ENCODE measurements at regions not wholly inside any gene's neighbourhood (a gene's known extent, or its start where the extent isn't known, plus 50 kb on each side); places are given as distances from the start of the nearest gene placed in this dataset.
"Not testable (repeated sequence)": the region's sequence is repeated elsewhere in the genome, so short reads cannot be mapped to it uniquely, and the experiment has no call there.

DNA sequence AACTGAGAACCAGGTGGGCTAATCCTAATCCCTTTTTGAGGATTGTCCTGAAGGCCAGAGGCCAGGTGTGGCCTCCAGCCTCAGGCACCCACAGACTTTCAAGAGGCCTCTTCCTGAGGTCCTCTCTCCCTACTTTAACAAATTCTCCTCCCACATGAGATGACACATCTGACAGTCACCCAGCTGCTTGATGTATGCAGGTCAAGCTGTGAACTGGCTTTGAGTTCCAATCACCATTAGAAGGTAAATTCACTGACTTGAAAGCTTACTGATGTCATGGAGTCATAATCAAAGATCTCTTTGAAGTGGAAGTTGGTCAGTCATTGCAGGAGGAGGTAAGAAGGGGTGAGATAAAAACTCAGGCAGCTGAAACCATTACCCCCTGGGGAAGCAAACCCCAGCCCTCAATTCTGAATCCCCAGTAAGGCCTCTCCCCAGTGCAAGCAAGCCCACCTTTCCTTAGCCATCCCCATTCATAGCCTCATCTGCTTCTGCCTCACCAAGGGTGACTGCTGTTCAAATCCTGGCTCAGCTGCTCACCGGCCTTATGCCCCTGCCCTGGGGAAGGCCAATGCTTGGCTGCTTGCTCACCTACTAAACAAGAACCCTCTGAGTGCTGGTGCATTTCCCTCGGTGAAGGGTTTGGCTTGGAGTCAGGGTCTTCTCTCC is 196.3 kb downstream of the BCL2L11 start:
- DNase-seq (ENCODE audit: low read depth), result not testable (repeated sequence)

DNA sequence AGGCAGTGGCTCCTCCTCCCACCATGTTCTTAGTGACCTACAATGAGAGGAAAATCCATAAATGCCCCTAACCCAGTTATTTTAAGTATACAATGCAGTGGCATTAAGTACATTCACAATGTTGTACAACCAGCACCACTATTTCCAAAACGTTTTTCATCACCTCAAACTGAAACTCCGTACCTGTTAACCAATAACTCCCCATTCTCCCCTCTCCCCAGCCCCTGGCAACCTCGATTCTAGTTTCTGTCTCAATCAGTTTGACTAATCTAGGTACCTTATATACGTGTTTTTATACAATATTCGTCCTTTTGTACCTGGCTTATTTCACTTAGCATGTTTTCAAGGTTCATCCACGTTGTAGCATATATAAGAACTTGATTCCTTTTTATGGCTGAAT is 198.8 kb downstream of the BCL2L11 start:
- not testable (repeated sequence) for DNase-seq (ENCODE audit: low read depth)

- not testable (repeated sequence) for DNase-seq (ENCODE audit: low read depth)
Measured at GRCh38 chr2:111320264-111320663, 199.6 kb downstream of the BCL2L11 start.

- not testable (repeated sequence) for DNase-seq (ENCODE audit: low read depth)
Measured at GRCh38 chr2:111320965-111321364, 200.3 kb downstream of the BCL2L11 start.

DNA sequence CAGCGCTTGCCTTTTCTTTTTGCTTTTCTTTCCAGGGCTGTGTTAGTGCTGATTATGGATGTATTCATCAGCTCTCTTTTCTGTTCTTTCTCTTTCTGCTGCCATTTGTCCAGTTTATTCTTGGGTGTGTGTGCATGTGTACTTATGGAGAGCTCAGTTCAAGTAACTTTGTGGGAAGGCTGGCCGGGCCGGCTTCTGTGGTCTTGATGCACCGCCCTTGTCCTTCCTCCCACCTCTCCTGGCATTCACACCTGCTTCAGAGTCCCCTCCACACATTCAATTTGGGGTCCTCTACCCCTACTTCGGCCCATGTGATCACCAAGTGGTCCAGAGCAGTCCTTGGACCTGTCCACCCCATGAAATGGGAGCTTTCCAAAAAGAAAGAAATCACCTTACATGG is 202.7 kb downstream of the BCL2L11 start:
- not testable (repeated sequence) for DNase-seq (ENCODE audit: low read depth)

- DNase-seq (ENCODE audit: low read depth), result not testable (repeated sequence)
Measured at GRCh38 chr2:111327726-111328125, 207.0 kb downstream of the BCL2L11 start.

DNA sequence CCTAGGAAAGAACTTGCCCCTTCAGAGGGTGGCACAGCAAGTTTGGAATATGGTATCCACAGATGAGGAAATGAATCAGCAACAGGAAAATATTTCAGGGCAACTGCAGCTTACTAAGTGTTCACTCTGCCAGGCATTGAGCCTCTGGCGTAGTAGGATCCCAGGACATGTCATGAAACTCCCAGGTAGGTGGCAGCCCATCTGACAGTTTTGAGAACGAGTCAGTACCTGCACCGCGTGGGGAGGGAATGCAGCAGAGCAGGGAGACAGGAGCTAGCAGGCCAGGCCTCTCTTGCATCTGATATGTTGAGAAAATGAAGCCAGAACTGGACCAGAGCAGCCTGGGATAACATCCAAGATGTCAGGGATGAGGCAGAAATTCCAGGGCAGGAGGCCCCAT is 208.6 kb downstream of the BCL2L11 start:
- not testable (repeated sequence) for DNase-seq (ENCODE audit: low read depth)

DNA sequence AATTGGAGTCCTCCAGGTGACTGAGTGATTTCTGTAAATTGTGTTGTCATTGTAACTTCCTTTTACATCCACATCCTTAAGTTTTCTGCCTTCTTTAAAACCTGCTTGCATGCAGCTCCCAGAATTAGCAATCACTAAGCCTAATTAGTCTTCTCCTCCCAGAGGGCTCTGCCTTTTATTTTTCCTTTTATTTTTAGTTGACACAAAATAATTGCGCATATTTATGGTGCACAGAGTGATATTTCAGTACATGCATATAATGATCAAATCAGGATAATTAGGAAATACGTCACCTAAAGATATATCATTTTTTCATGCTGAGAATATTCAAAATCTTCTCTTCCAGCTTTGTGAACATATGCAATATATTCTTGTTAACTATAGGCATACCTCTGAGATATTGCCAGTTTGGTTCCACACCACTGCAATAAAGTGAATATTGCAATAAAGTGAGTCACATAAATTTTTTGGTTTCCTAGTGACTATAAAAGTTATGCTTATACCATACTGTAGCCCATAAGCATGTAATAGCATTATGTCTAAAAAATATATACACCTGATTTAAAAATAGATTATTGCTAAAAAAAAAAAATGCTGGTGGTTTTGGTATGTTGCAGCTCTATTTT is 210.5 kb downstream of the BCL2L11 start:
- DNase-seq (ENCODE audit: low read depth), result not testable (repeated sequence)

- not testable (repeated sequence) for DNase-seq (ENCODE audit: low read depth)
Measured at GRCh38 chr2:111335220-111335907, 214.7 kb downstream of the BCL2L11 start.

DNA sequence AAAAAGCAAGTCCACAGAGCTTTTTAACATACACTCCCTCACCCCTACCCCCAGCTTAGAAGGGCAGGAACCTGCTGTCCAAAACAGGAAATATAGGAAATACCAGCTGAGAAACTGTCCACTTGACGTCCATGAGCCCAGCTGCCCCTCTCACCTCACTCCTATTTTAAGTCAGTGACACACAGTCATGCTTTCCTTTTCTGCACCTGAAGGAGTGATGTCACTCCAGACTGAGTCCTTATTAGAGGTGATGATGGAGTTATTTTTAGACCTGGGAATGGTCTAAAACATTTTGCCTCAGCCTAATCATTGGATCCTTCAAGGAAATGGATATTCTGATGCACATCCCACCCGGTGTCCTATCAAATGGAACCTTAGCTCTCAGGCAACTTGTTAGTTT is 217.8 kb downstream of the BCL2L11 start:
- DNase-seq (ENCODE audit: low read depth), result not testable (repeated sequence)

- not testable (repeated sequence) for DNase-seq (ENCODE audit: low read depth)
Measured at GRCh38 chr2:111339476-111339875, 218.8 kb downstream of the BCL2L11 start.

DNA sequence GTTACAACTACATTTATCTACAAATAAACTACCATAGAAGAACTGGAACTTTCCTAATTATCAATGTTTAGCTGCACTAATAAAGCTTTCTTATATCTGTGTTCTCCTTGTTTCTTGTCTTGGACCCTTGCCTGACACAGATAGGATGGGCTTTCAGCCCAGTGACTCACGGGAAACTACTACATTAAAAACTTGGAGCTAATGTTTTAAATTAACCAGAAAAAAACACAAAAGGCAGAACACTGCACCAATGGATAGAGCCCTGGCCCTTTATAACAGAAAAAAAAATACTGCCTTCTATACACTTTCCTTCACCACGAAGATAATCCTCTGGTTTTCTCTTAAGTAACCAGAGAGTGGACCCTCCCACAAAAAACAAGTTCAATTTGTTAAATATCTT is 223.9 kb downstream of the BCL2L11 start:
- not testable (repeated sequence) for DNase-seq (ENCODE audit: low read depth)

- DNase-seq (ENCODE audit: low read depth), result not testable (repeated sequence)
Measured at GRCh38 chr2:111345439-111345838, 224.7 kb downstream of the BCL2L11 start.

DNA sequence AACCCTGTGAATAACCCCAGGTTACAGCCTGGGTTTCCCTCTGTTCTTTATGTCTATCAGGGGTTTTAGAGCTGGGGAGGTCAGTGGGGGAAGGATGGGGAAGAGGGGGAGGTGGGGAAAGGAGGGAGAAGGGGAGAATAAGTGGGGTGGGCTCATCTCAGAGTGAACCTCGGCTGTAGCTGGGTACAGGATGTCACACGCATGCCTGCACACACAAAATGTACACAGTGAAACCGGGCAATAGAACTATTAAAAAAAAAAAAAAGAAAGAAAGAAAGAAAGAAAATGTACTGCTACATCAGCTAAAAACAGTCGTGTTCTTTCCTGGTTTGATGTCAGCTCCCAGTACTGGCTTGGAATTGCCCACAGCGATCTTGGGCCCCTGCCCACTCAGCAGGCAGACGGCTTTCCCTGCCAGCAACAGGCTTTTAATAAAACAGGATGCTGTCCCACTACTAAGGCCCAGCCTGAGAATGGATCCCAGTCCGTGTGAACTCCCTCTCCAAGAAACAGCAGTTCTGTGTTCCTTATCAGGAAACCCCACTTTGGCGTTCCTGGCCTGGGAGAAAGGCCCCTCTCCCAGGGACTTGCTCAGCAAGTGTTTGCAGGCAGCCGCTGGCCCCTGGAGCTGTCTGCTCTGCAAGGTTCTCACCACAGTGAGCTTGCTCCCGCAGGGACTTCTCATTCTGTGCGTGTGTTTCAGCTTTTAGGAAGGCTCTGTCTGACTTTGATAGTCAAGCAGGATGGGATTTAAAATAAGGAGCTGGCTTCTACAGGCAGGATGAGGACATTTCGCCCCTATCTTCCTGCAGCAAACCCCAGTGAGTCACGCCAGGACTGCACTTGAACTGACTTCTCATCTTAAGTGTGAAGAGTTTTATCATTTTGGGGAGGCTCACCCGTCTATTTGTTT is 225.6 kb downstream of the BCL2L11 start:
- DNase-seq (ENCODE audit: low read depth), result not testable (repeated sequence)

GRCh38 chr2:111347695-111348094 is 227.0 kb downstream of the BCL2L11 start:
- not testable (repeated sequence) for DNase-seq (ENCODE audit: low read depth)

- not testable (repeated sequence) for DNase-seq (ENCODE audit: low read depth)
Measured at GRCh38 chr2:111348316-111348715, 227.6 kb downstream of the BCL2L11 start.

DNA sequence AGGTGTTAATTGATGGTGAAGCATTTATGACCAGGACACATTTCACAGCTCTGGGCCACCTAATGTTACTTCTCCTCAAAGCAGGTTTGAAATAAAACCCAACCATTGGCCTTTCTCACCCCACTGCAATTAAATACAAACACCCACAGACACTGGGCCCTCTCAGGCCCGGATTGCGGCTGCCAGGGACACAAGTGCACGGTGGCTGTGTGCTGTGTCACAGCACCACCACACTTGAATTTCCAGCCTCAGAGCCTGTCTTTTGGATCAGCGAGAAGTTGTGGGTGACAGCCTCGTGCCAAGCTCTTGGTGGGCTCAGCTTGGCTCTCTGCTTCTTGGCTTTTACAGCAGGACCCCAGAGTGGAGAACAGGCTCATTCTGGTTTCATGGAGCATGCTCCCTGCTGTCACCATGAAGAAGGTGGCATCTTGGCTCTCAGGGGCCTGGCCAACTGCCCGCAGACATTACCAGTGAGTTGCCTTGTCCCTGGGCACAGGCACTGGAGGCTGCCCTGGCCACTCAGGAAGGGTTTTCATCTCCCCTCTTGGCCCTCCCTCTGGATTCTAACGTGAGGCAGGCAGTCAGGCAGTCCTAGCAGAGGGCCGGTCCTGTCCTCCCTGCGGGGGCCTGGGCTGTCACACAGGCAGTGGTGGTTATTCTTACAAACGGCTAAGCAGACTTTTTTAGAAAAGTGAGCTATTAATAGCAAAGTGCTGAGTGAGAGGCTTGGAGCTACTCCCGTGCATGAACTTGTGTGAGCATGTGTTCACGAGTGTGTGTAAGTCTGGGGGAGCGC is 234.5 kb downstream of the BCL2L11 start:
- not testable (repeated sequence) for DNase-seq (ENCODE audit: low read depth)

DNA sequence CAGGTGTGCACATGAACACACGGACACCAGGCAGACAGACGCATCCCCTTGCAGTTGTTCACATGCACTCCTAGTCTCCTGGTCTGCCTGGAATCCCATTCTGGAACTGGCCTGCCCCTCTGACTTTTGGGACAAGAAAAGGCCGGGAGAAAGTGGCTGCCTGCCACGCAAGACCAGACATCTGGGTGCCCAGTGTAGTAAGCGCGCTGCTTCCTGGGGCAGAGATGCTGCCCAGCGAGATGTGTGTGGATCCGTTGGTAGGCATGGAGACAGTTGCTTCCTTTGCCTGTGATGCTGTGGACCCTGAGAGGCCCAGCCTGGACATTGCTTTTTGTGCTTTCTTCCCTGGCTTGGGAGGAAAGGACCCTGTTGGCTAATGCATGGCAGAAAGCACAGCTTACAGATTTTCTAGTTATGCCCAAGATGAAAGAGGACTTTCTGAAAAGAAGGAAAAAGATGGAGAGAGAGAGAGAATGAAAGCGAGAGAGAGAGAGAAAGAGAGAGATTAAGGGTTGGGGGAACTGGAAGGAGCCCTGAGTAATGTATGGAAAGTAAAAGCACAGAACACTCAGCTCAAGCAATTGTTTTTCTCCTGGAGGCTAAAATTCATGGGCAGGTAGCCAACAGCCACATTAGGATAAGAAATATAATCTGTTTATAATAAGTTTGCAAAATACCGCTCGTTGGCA is 235.3 kb downstream of the BCL2L11 start:
- not testable (repeated sequence) for DNase-seq (ENCODE audit: low read depth)

- DNase-seq (ENCODE audit: low read depth), result not testable (repeated sequence)
Measured at GRCh38 chr2:111356512-111357031, 235.9 kb downstream of the BCL2L11 start.

GRCh38 chr2:111365986-111366640 is 245.4 kb downstream of the BCL2L11 start:
- DNase-seq (ENCODE audit: low read depth), result not testable (repeated sequence)
